Cardiac fibroblast (primary cell): ENCODE measurements at regions not wholly inside any gene's neighbourhood (a gene's known extent, or its start where the extent isn't known, plus 50 kb on each side); places are given as distances from the start of the nearest gene placed in this dataset.

Experiments
- DNase-seq, 2 donors: peaks; one replicate each; pipeline versions ENCODE4 v3.0.0 to v3.0.0-alpha.2; 2010; ENCODE audit warnings: low read depth in 2 of 2
- H3K4me3 ChIP-seq, 2 donors: replicated peaks in 1 of 2; 1 replicate in 1 of 2; 2 replicates in 1 of 2; pipeline ENCODE4 v1.5.1; 2011; ENCODE audit warnings: low read depth in 2 of 2, low read length in 2 of 2, mild to moderate bottlenecking in 2 of 2, moderate library complexity in 1 of 2
- TF ChIP-seq, protein P1 (sequence below): IDR thresholded peaks from one replicate; pipeline ENCODE4 v1.5.1; 2011; ENCODE audit warnings: low read depth, mild to moderate bottlenecking, low read length, inconsistent platforms

GRCh38 chr15:92273286-92273685 lies 120.4 kb upstream of the ST8SIA2 start:
- TF ChIP-seq, protein P1, sequence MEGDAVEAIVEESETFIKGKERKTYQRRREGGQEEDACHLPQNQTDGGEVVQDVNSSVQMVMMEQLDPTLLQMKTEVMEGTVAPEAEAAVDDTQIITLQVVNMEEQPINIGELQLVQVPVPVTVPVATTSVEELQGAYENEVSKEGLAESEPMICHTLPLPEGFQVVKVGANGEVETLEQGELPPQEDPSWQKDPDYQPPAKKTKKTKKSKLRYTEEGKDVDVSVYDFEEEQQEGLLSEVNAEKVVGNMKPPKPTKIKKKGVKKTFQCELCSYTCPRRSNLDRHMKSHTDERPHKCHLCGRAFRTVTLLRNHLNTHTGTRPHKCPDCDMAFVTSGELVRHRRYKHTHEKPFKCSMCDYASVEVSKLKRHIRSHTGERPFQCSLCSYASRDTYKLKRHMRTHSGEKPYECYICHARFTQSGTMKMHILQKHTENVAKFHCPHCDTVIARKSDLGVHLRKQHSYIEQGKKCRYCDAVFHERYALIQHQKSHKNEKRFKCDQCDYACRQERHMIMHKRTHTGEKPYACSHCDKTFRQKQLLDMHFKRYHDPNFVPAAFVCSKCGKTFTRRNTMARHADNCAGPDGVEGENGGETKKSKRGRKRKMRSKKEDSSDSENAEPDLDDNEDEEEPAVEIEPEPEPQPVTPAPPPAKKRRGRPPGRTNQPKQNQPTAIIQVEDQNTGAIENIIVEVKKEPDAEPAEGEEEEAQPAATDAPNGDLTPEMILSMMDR, result no peak
- no peak for DNase-seq
- H3K4me3 ChIP-seq, result no peak overlapping the region

- H3K4me3 ChIP-seq, result no peak overlapping the region
- no peak for DNase-seq
- TF ChIP-seq, protein P1, result no peak
Observed at GRCh38 chr15:92273723-92274122, 120.0 kb upstream of the ST8SIA2 start.

DNA sequence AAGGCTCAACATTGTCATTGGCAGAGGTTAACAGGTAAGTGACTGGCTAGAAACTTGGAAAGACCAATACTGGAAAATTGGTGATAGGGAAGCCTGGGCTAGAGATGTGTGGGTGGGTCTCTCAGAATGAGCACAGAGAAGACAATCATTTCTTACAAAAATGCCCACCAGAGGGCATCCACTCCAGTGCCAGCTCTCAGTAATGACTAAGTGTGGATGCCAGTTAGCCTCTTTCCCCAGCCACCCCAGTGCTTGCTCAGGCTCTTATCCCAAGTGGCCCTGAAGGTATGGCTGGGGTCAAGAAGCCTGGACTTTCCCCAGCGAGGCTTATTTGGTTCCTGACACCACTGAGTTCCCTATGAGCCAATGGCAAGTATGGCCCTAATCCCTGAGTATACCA lies 115.9 kb upstream of the ST8SIA2 start:
- TF ChIP-seq, protein P1, result no peak
- H3K4me3 ChIP-seq, result no peak overlapping the region
- DNase-seq, result peak in 1 of 2 donors; percentile 2

DNA sequence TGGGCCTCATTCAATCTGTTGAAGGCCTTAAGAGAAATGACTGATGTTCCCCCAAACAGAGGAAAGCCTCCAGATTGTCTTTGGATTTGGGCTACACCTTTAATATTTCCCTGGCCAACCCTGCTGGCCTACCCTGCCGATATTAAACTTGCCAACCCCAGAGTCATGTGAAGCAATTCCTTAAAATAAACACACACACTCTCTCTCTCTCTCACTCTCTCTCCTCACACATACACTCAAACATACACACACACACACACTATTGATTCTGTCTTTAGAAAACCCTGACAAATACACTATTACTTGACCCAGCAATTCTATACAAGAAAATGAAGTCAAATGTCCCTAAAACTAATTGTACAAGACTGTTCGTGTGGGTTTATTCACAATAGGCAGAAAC lies 109.9 kb upstream of the ST8SIA2 start:
- no peak for DNase-seq
- TF ChIP-seq, protein P1, result no peak
- no peak overlapping the region for H3K4me3 ChIP-seq

DNA sequence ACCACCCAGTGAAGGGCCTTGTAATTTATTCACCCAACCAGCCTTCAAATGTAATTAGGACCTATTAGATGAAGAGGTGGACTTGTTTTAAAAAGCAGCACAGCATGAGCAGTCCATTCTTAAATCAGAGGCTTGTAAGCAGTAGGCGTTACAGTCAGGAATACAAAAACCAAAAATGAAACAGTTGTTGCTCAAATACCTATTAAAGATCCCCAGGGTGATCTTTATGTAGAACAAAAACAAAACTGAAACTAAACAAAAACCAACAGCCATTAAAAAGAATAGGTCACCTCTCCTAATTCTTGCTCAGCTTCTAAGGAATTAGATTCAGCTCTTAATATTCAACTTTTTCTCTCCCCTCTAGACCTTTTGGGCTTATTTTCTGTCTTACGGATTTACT lies 104.9 kb upstream of the ST8SIA2 start:
- TF ChIP-seq, protein P1, result no peak
- no peak overlapping the region for H3K4me3 ChIP-seq
- DNase-seq, result no peak

DNA sequence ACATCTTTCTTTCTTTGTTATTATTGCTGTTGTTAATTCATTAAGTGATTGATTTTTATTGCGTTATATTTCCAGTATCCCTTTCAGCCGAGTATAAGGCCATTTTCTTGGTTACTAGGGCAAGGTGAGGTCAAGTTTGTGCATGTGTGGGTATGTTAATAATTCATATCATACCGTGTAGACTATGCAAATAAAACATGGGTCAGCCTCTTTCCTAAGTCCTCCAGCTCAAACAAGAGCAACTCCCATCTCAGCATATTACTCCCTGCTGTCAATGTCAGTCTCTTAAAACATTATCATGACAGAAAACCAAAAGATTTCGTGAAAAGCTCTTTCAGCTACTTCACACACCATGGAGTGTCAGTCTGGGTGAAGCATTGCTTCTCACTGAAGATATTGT lies 103.9 kb upstream of the ST8SIA2 start:
- TF ChIP-seq, protein P1, result no peak
- DNase-seq, result no peak

DNA sequence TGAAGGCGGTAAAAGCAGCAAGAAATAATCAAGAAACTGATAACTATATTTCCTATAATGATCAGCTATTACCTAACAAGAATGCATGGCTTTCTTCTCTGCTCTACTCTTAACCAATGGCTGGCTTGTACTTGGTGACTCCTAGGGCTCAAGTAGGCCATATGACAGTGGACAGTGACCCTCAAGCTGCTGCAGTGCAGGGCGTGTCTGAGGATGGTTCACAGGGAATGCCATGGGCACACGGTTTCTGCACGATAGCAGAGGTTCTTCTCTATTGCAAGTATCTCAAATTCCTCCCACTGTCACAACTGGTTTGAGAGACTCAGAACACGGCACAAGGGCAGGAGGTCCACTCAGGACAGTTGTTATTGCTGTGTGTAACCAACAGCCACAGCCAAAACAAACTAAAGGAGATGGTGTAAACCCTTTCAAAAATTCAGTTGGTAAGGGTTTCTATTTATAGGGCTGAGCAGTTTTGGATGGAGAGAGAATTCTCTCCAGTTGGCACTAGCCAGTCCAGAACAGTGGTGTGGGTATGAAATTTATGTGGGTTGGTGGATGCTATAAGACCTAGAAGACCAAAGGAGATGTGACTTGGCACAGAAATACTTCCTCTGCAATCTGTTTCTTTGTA lies 103.2 kb upstream of the ST8SIA2 start:
- TF ChIP-seq, protein P1, result no peak
- no peak for DNase-seq
- no peak overlapping the region for H3K4me3 ChIP-seq

More for the DNA sequence above, 103.9 kb upstream of the ST8SIA2 start:
- H3K4me3 ChIP-seq, result no peak overlapping the region
